NB4 (cell line): ENCODE measurements at regions not wholly inside any gene's neighbourhood (a gene's known extent, or its start where the extent isn't known, plus 50 kb on each side); places are given as distances from the start of the nearest gene placed in this dataset.

ENCODE experiments used
- DNase-seq: peaks from one replicate; pipeline ENCODE4 v3.0.0; 2010; ENCODE audit warnings: low read depth
- H3K4me3 ChIP-seq: one replicate; pipeline ENCODE4 v1.5.1; 2011; ENCODE audit warnings: mild to moderate bottlenecking, low read depth, low read length, moderate library complexity
- MAX ChIP-seq: IDR thresholded peaks from 2 replicates; pipeline ENCODE4 v1.6.1; 2011; ENCODE audit warnings: low read depth, low read length
- MYC ChIP-seq: IDR thresholded peaks from 2 replicates; pipeline ENCODE4 v1.6.1; 2011; ENCODE audit warnings: low read depth, low read length
- POLR2A ChIP-seq: IDR thresholded peaks from 2 replicates; pipeline ENCODE4 v1.6.1; 2011; ENCODE audit warnings: mild to moderate bottlenecking; ENCODE audit not compliant: insufficient read length; ENCODE audit errors: extremely low read depth
- TF ChIP-seq, protein P1 (sequence below): IDR thresholded peaks from one replicate; pipeline ENCODE4 v1.5.1; 2012; ENCODE audit warnings: low read depth, low read length

DNA sequence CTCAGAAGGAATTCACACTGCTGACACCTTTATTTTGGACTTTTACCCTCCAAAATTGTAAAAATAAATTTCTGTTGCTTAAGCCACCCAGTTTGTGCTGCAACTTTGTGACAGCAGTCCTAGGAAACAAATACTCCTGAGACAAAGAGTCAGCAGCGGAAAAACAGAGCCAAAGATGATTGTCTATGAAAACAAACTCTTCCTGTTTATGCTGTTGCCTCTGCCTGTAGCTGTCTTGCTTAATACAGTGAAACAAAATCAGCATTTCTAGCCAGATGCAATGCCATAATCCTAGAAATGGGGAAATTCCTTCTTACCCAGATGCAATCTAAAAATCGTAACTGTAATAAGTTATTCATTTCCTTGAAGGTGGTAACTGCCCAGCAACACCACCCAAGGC lies 387.5 kb upstream of the ATP11B start:
- TF ChIP-seq POLR2A (no peak), MAX (no peak), MYC (no peak)
- TF ChIP-seq, protein P1, sequence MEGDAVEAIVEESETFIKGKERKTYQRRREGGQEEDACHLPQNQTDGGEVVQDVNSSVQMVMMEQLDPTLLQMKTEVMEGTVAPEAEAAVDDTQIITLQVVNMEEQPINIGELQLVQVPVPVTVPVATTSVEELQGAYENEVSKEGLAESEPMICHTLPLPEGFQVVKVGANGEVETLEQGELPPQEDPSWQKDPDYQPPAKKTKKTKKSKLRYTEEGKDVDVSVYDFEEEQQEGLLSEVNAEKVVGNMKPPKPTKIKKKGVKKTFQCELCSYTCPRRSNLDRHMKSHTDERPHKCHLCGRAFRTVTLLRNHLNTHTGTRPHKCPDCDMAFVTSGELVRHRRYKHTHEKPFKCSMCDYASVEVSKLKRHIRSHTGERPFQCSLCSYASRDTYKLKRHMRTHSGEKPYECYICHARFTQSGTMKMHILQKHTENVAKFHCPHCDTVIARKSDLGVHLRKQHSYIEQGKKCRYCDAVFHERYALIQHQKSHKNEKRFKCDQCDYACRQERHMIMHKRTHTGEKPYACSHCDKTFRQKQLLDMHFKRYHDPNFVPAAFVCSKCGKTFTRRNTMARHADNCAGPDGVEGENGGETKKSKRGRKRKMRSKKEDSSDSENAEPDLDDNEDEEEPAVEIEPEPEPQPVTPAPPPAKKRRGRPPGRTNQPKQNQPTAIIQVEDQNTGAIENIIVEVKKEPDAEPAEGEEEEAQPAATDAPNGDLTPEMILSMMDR, result no peak
- no peak overlapping the region for H3K4me3 ChIP-seq
- no peak for DNase-seq

DNA sequence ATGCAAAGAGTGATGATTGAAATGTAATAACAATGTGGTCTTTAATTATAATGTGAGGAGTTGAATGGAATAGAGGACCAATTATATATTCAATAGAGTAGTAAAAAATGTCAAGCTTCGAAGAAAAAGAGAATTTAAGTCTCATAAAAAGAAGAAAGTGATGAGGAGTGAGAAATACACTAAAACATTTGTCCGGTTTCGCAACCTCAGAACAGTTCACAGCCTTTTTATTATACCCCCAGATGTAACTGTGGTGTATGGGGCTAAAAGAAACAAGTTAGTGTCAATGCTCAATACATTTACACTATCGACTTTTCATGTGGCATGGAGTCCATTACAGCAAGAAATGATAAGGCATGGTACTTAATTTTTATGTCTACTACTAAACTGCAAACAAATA lies 386.5 kb upstream of the ATP11B start:
- TF ChIP-seq POLR2A, result no peak
- TF ChIP-seq, protein P1, result no peak
- TF ChIP-seq MAX, result no peak
- TF ChIP-seq MYC, result no peak
- DNase-seq, result no peak
- H3K4me3 ChIP-seq, result no peak overlapping the region

GRCh38 chr3:182410051-182410450 lies 383.3 kb upstream of the ATP11B start:
- TF ChIP-seq MYC (no peak), MAX (no peak), POLR2A (no peak)
- TF ChIP-seq, protein P1, result no peak
- DNase-seq, result no peak
- H3K4me3 ChIP-seq, result no peak overlapping the region

- no peak overlapping the region for H3K4me3 ChIP-seq
- TF ChIP-seq MYC, result no peak
- no peak for TF ChIP-seq MAX
- no peak for TF ChIP-seq POLR2A
- no peak for DNase-seq
Observed at GRCh38 chr3:182412066-182412465, 381.2 kb upstream of the ATP11B start.

DNA sequence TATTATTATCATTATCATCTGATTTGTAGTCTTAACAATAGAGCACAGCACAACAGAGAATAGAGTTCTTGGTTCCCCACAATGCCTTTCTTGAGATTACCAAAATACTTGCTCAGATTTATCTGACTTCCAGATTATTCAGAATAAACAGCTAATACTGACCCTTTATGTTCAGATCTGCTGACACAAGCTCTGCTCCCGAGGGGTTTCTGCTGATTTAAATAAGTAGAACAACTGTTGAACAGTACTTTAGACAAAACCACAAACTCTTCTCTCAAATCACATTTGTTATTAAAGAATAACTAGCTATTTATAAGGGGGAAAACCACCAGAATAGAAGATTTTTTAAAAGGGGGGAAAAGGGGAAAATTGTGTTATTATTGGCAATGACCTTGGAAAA lies 380.2 kb upstream of the ATP11B start:
- no peak overlapping the region for H3K4me3 ChIP-seq

DNA sequence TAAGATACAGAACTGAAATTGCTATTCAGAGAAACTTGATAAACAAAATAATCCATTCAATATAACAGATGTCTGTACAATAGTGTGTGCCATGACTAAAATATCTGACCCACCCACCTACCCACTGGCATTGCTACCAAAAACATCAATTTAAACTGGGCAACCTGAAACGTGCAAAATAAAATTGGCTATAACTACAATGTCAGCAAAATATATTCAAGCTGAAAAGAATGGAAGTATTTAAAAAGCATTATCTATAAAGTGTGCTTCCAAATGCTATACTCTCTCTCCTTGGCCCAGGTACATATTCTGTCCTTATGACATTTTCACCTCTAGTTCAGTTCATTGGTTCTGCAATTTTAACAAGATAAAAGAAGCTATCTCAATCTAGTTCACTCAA lies 379.6 kb upstream of the ATP11B start:
- no peak for DNase-seq
- no peak overlapping the region for H3K4me3 ChIP-seq
- no peak for TF ChIP-seq POLR2A
- no peak for TF ChIP-seq MYC
- TF ChIP-seq MAX, result no peak
- TF ChIP-seq, protein P1, result no peak

More for the DNA sequence above, 380.2 kb upstream of the ATP11B start:
- no peak for DNase-seq
- TF ChIP-seq POLR2A (no peak), MAX (no peak), MYC (no peak)
- TF ChIP-seq, protein P1, result no peak
